Neural progenitor cell (in vitro differentiated cells): ENCODE measurements at regions not wholly inside any gene's neighbourhood (a gene's known extent, or its start where the extent isn't known, plus 50 kb on each side); places are given as distances from the start of the nearest gene placed in this dataset.

ENCODE experiments used
- DNase-seq: peaks from one replicate; pipeline ENCODE4 v3.0.0-alpha.2; 2016; ENCODE audit warnings: low spot score
- H2AFZ ChIP-seq: fragments of 200-600 bp; sonication (generic); replicated peaks from 2 replicates; pipeline ENCODE4 v1.6.1; 2016; ENCODE audit warnings: antibody characterized with exemption
- H3F3A ChIP-seq: fragments of 200-600 bp; sonication (generic); 2 replicates; pipeline ENCODE4 v1.6.1; 2016; ENCODE audit warnings: antibody characterized with exemption, low read depth
- H3K27ac ChIP-seq: fragments of 200-600 bp; sonication (generic); 2 replicates; pipeline ENCODE4 v1.5.1; 2016; ENCODE audit warnings: mild to moderate bottlenecking
- H3K27me3 ChIP-seq: fragments of 200-600 bp; sonication (generic); 2 replicates; pipeline ENCODE4 v1.6.1; 2016; ENCODE audit warnings: mild to moderate bottlenecking, moderate library complexity
- H3K36me3 ChIP-seq: fragments of 200-600 bp; sonication (generic); 2 replicates; pipeline ENCODE4 v1.5.1; 2016
- H3K4me1 ChIP-seq: fragments of 200-600 bp; sonication (generic); 2 replicates; pipeline ENCODE4 v1.6.1; 2016; ENCODE audit warnings: mixed run types
- H3K4me2 ChIP-seq: fragments of 200-600 bp; sonication (generic); 2 replicates; pipeline ENCODE4 v1.6.1; 2016
- H3K4me3 ChIP-seq: fragments of 200-600 bp; sonication (generic); 2 replicates; pipeline ENCODE4 v1.5.1; 2016
- H3K79me2 ChIP-seq: fragments of 200-600 bp; sonication (generic); 2 replicates; pipeline ENCODE4 v1.6.1; 2016; ENCODE audit warnings: low read depth
- H3K9ac ChIP-seq: fragments of 200-600 bp; sonication (generic); 2 replicates; pipeline ENCODE4 v1.6.1; 2016
- H3K9me3 ChIP-seq: fragments of 200-600 bp; sonication (generic); 2 replicates; pipeline ENCODE4 v1.5.1; 2016; ENCODE audit warnings: low read depth
- H4K20me1 ChIP-seq: fragments of 200-600 bp; sonication (generic); 2 replicates; pipeline ENCODE4 v1.6.1; 2016; ENCODE audit warnings: low read depth
- H3K27ac Mint-ChIP-seq: 3 replicates; pipeline ENCODE4 v1.8.0; 2021; ENCODE audit warnings: mixed read lengths
- H3K27me3 Mint-ChIP-seq: 2 replicates; pipeline ENCODE4 v1.8.0; 2022; ENCODE audit warnings: low read depth, mild to moderate bottlenecking, inconsistent platforms, moderate library complexity, mixed read lengths; ENCODE audit not compliant: insufficient read depth
- H3K36me3 Mint-ChIP-seq: 3 replicates; pipeline ENCODE4 v1.8.0; 2021; ENCODE audit warnings: mixed read lengths
- H3K4me1 Mint-ChIP-seq: 3 replicates; pipeline ENCODE4 v1.8.0; 2021; ENCODE audit warnings: mixed read lengths
- H3K4me3 Mint-ChIP-seq: 3 replicates; pipeline ENCODE4 v1.8.0; 2021; ENCODE audit warnings: mild to moderate bottlenecking, moderate library complexity, mixed read lengths
- H3K9me3 Mint-ChIP-seq: 3 replicates; pipeline ENCODE4 v1.8.0; 2020; ENCODE audit warnings: mixed read lengths
- CTCF ChIP-seq: fragments of 200-600 bp; sonication (generic); IDR thresholded peaks from 2 replicates; pipeline ENCODE4 v1.5.1; 2017; ENCODE audit warnings: antibody characterized with exemption, mild to moderate bottlenecking
- EZH2 ChIP-seq: fragments of 200-600 bp; sonication (generic); IDR thresholded peaks from 2 replicates; pipeline ENCODE4 v1.6.1; 2017; ENCODE audit warnings: antibody characterized with exemption, mild to moderate bottlenecking, moderate library complexity
- EZH2phosphoT487 ChIP-seq: fragments of 200-600 bp; sonication (generic); IDR thresholded peaks from 2 replicates; pipeline ENCODE4 v1.6.1; 2017; ENCODE audit warnings: antibody characterized with exemption

GRCh38 chr9:18348083-18348475 lies 125.9 kb upstream of the ADAMTSL1 start:
- Histone ChIP-seq H3K4me2 (no peak overlapping the region), H3K4me3 (no peak overlapping the region), H3K36me3 (no peaks in the 10 kb centered on the region), H3K27ac (no peak overlapping the region), H4K20me1 (no peaks in the 10 kb centered on the region), H3K9ac (no peak overlapping the region), H3F3A (no peaks in the 10 kb centered on the region), H3K79me2 (no peaks in the 10 kb centered on the region), H3K4me1 (peaks cover 10% of the 10 kb centered on the region), H2AFZ (no peak overlapping the region), H3K9me3 (no peaks in the 10 kb centered on the region), H3K27me3 (no peaks in the 10 kb centered on the region)
- Mint-ChIP-seq H3K27me3 (no peaks in the 10 kb centered on the region), H3K27ac (no peak overlapping the region), H3K9me3 (no peaks in the 10 kb centered on the region), H3K36me3 (no peaks in the 10 kb centered on the region), H3K4me3 (no peak overlapping the region), H3K4me1 (no peaks in the 10 kb centered on the region)
- no peak for TF ChIP-seq EZH2
- no peak for TF ChIP-seq EZH2phosphoT487
- TF ChIP-seq CTCF: no peak
- DNase-seq: no peak

DNA sequence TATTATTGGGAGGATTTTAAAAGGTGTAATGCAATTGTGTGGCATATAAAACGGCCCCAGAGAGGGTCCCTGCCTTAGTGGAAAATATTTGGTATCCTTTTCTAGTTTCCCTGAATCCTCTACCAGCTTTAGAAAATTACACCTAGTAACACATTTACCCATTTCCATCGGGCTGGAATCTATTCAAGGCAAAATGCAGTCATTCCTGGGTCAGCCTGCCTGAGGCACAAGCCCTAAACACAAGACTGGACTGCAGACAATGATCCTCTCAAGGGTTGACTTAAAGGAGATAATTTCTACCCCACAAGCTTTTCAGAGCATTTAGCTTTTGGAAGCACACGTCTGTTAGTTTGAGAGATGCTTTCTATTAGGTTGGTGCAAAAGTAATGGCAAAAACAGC lies 124.4 kb upstream of the ADAMTSL1 start:
- Mint-ChIP-seq H3K4me3 (no peak overlapping the region), H3K36me3 (no peaks in the 10 kb centered on the region), H3K4me1 (no peaks in the 10 kb centered on the region), H3K27me3 (no peaks in the 10 kb centered on the region), H3K9me3 (no peaks in the 10 kb centered on the region), H3K27ac (no peak overlapping the region)
- Histone ChIP-seq H3K4me1 (peaks cover 10% of the 10 kb centered on the region), H3K9me3 (no peaks in the 10 kb centered on the region), H3K4me2 (no peak overlapping the region), H2AFZ (no peak overlapping the region), H4K20me1 (no peaks in the 10 kb centered on the region), H3K4me3 (no peak overlapping the region), H3K79me2 (no peaks in the 10 kb centered on the region), H3F3A (no peaks in the 10 kb centered on the region), H3K9ac (no peak overlapping the region), H3K36me3 (no peaks in the 10 kb centered on the region), H3K27ac (no peak overlapping the region), H3K27me3 (no peaks in the 10 kb centered on the region)
- DNase-seq: no peak
- no peak for TF ChIP-seq EZH2
- no peak for TF ChIP-seq CTCF
- TF ChIP-seq EZH2phosphoT487: no peak

DNA sequence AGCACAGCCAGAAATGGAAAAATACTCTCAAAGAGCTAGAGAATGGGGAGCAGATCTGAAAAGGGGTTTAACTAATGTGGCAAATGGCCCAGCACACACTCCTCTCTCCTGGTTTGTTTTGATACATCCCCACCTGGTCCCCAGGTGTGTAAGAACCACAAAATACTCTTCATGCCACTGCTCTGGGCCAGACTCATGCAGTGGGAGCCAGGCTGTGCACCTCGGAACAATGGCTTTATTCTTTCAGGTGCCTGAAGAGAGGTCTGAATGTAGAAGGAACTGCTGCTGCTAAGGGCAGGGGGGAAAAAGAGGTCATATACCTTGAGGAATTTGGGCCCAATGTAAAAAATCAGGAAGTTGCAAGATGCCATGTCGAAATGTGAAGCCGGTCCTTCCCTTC lies 123.9 kb upstream of the ADAMTSL1 start:
- Mint-ChIP-seq H3K27me3 (no peaks in the 10 kb centered on the region), H3K4me3 (no peak overlapping the region), H3K36me3 (no peaks in the 10 kb centered on the region), H3K9me3 (no peaks in the 10 kb centered on the region), H3K27ac (no peak overlapping the region), H3K4me1 (no peaks in the 10 kb centered on the region)
- Histone ChIP-seq H3K27ac (no peak overlapping the region), H3K4me1 (peaks cover 10% of the 10 kb centered on the region), H3K27me3 (no peaks in the 10 kb centered on the region), H3K9ac (no peak overlapping the region), H3F3A (no peaks in the 10 kb centered on the region), H3K9me3 (no peaks in the 10 kb centered on the region), H3K4me2 (no peak overlapping the region), H3K4me3 (no peak overlapping the region), H2AFZ (no peak overlapping the region), H3K36me3 (no peaks in the 10 kb centered on the region), H4K20me1 (no peaks in the 10 kb centered on the region), H3K79me2 (no peaks in the 10 kb centered on the region)
- no peak for TF ChIP-seq CTCF
- TF ChIP-seq EZH2phosphoT487: no peak
- no peak for TF ChIP-seq EZH2
- no peak for DNase-seq
